Left cardiac atrium (tissue), 4 donors: ENCODE measurements at regions not wholly inside any gene's neighbourhood (a gene's known extent, or its start where the extent isn't known, plus 50 kb on each side); places are given as distances from the start of the nearest gene placed in this dataset.

Source experiments
- ATAC-seq, 2 donors: fragments of 200-7000 bp; cut with Tn5 transposase; one replicate each; pipeline ENCODE4 v1.9.1; 2020; ENCODE audit warnings: mild to moderate bottlenecking in 2 of 2, moderate library complexity in 2 of 2
- DNase-seq: peaks from one replicate; pipeline ENCODE4 v3.0.0-alpha.2; 2020
- intact Hi-C, 2 donors: fragments of 100-400 bp; cut with DNase I; formaldehyde crosslinking; loops; one replicate each; pipeline versions ENCODE4 v1.14.1 to v1.15.1; 2022 to 2023
- donor health status: DM: no; HTN: yes; CAD: no.
- donor health status: DM: no; HTN: yes; CAD: no; lungs with severe emphysema.
- donor health status: DM: yes; HTN: yes; CAD: no.
- donor health status: Dilated cardiomyopathy.

DNA sequence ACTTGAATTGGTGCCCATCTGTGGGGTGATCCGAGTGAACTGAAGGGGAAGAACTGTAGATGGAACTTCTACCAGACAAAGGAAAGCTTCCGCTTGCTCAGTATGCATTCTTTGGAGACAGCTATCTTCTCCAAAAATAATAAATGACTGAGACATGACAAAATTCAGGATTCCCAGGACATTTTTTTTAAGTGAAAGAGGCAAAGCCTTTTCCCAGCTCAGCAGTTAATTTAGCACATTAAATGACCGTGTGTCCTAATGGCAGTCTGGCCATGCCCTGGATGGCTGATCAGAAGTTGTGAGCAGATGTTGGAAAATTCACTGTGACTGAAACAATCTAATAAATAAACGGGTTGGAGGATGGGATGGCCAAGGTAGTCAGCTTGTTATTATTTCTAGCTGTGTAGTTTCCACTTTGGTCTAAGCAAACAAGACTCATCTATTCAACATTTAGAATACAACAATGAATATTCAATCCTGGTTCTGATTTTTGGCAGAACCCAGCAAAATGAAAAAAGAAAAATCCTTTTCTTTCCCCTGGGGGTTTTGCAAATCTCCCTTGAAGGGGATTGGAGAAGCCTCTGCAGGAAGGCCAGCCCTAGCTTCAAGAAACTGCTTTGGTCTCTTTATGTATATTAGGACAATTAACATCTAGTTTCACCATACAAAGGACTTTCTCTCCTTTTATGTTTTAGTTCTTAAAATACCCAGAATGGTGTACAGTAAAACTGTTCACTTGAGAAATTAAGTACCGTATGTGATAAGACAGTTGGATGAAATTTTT lies 540.9 kb upstream of the MDFIC2 start:
- DNase-seq (no peak), ATAC-seq (peak in 1 of 2 donors; percentile 22)
- intact Hi-C loops: no loop called here

- intact Hi-C loops: no loop called here
- ATAC-seq (peak; percentile 59 to 91), DNase-seq (peak; percentile 23)
These were observed 537.7 kb upstream of the MDFIC2 start for GRCh38 chr3:70849911-70850699.

DNA sequence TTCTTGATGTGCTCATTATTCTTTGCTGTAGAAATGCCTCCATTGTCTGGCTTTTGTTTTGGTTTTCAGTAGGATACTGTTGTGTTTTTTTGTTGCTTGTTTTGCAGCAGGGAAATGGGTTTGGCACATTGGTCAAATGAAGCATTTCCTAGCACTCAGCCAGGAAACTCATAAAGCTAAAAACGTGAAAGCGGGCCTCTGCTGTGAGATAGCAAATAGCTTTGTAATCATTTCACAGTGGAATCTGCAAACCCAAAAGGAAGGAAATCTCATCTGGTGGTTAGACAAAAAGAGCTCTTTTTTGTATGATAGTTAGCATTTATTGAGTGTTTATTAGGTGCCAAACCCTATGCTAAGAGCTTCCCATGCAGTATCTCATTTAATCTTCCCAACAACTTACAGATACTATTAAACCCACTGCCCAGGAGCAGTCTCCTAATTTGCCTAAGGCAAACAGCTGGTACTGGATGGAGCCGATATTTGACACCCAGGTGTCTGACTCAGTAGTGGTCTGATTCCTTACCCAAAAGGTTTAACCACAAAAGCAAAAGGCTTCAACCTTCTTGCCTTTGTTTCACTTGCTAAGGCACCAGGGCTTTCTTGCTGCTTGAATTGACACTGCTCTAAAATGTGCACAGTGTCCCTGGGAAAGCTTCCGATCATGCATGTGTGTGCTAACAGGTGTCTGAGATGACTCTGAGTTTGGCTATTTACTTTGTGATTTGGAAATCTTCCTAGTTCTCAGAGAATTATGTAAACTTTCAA lies 527.9 kb upstream of the MDFIC2 start:
- intact Hi-C loops: no loop called here
- DNase-seq: no peak
- no peak for ATAC-seq

DNA sequence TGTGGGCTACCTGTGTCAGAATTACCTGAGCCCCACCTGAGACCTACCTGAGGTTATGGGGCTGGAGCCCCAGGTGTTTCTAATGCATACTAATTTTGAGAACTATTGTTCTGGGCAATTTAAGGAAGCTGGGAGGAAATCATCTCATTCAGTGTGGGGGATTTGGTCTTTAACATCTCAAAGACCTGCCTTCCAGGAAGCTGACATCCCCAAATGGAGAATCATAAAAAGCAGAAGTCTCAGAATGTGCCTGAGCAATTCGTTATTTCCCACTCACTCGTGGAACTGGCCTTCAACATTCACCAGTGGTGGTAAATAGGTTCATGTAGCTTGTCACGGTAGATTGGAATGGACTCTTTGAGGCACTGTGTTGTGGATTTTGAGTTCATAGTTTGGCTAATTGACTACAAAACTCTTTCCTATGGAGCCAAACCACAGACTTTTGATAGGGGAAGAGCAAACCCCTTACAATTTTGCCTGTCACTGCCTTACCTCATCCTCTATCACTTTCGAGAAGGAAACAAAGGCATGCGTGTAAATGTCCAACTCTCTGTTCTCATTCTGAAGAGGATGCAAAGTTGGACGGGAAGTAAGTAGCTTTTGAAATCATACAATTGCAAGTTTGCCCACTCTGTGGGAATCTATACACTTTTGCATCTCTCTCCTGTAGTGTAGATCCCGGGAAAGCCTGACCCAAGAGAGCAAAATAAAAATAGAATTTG lies 521.0 kb upstream of the MDFIC2 start:
- ATAC-seq (peak in 1 of 2 donors; percentile 6), DNase-seq (no peak)
- intact Hi-C loops: no loop called here

GRCh38 chr3:70832834-70833205 lies 520.4 kb upstream of the MDFIC2 start:
- DNase-seq (no peak), ATAC-seq (peak in 1 of 2 donors; percentile 41)
- intact Hi-C loops: no loop called here

DNA sequence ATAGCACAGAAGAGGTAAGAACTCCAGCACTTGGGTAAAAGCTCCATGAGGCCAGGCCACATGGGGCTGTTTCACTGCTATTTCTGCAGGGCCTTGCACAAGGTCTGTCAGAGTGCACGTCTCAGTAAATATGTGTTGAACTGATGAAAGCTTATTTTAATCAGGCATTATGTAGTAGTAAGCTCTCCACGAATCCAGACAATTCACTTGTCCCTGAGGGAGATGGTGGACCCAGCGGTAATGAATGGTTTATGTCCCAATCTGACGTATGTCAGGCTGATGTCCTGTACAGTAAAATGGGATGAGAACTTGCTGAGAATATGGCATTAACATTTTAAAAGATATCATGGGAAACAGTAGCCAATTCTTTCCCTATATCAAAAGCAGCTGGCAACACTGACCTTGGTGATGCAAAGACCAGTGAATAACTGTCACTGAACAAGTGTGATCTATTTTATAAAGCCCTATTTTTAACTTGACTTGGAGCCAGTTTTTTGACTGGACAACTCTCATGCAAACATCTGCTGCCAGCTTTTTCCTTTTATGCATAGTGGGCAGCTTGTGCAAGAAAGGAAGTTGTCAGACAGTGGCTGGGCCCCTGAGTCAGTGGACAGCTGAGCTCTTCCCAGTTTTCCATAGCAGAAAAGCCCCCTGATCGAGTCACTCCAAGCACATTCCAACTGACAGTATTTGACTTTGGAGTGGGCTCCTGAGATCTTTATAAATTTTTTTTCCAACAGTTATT lies 519.8 kb upstream of the MDFIC2 start:
- peak; percentile 35 for DNase-seq
- ATAC-seq: peak; percentile 88 to 91
- intact Hi-C loops: no loop called here

DNA sequence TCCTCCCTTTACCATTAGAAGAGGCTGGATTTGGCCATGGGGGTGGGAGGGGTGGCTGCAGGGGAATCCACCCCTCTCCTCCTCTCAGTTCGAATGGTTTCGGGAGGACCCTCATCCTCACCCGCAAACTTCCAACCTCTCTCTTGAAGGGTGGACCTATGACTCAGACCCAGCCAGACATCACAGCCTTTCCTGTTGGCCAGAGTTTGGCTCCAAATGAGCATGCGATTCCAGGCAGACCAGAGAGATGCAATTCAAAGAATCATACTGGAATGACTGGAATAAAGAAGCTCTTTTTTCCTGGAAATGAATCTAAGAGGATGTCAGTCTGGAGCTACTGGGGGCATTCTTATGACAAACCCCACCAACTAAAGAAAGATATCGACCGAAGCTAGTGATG lies 516.7 kb upstream of the MDFIC2 start:
- peak in 1 of 2 donors; percentile 76 for ATAC-seq

GRCh38 chr3:70824773-70825172 lies 512.3 kb upstream of the MDFIC2 start:
- peak in 1 of 2 donors; percentile 58 for ATAC-seq
- intact Hi-C loops: no loop called here
- DNase-seq: no peak

More for the DNA sequence above, 516.7 kb upstream of the MDFIC2 start:
- intact Hi-C loops: no loop called here
- peak; percentile 44 for DNase-seq

- no peak for ATAC-seq
- DNase-seq: no peak
- intact Hi-C loops: no loop called here
These were observed 511.6 kb upstream of the MDFIC2 start for GRCh38 chr3:70824078-70824477.

GRCh38 chr3:70823622-70824021 lies 511.2 kb upstream of the MDFIC2 start:
- DNase-seq (no peak), ATAC-seq (no peak)
- intact Hi-C loops: no loop called here

DNA sequence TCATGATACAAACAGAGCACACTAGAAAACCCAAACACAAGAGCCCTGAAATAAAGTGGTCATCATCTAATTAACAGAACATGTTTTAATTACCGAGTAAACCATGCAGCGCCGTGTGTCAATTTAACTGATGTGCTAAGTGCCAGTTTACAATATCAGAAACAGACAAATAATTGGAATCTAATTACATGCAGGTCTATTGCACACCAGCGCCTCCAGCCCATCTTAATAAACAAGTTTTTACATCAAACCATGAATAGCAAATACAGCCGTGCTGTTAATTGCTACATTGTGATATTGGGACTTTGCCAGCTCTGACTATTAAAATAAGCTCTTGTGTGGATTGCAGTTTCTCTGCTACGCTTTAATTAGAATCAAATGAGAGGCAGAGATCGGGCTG lies 510.2 kb upstream of the MDFIC2 start:
- intact Hi-C loops: no loop called here
- ATAC-seq: no peak

GRCh38 chr3:70821602-70822001 lies 509.2 kb upstream of the MDFIC2 start:
- DNase-seq (no peak), ATAC-seq (no peak)
- intact Hi-C loops: no loop called here

More for the DNA sequence above, 510.2 kb upstream of the MDFIC2 start:
- no peak for DNase-seq

- ATAC-seq: no peak
- no peak for DNase-seq
- intact Hi-C loops: no loop called here
These were observed 508.0 kb upstream of the MDFIC2 start for GRCh38 chr3:70820397-70820796.

DNA sequence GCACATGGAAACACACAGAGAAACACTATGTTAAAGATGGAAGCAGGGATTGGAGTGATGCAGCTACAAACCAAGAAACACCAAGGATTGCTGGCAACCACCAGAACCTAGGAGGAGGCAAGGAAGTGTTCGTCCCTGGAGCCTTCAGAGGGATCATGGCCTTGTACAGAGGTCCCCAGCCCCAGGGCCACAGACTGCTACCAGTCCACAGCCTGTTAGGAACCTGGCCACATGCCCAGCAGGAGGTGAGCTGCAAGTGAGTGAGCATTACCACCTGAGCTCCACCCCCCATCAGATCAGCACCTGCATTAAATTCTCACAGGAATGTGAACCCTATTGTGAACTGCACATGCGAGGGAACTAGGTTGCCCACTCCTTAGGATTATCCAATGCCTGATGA lies 505.7 kb upstream of the MDFIC2 start:
- intact Hi-C loops: no loop called here
- no peak for ATAC-seq
- DNase-seq: no peak

DNA sequence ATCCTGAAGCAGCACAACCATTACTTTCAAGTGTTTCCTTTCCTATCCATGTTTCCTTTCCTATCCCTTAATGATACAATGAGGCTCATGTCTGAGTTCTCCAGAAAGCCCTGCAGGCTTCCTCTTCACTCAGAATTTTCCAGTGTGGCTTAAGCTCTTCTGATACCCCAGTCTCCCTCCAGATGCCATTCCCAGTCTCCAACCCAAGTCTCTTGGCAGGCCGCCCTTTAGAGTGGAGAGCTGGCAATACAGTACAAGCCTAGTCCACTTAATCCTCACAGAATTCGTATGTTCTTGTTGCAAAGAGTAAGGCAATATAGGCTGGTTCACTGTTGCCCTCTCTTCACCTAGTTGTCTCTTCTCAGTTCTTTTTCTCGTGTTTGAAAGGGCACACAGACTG lies 503.9 kb upstream of the MDFIC2 start:
- no peak for DNase-seq
- intact Hi-C loops: no loop called here
- no peak for ATAC-seq

- ATAC-seq (no peak), DNase-seq (no peak)
- intact Hi-C loops: no loop called here
These were observed 503.4 kb upstream of the MDFIC2 start for GRCh38 chr3:70815817-70816216.

- DNase-seq (no peak), ATAC-seq (no peak)
- intact Hi-C loops: no loop called here
These were observed 500.9 kb upstream of the MDFIC2 start for GRCh38 chr3:70813311-70813710.

DNA sequence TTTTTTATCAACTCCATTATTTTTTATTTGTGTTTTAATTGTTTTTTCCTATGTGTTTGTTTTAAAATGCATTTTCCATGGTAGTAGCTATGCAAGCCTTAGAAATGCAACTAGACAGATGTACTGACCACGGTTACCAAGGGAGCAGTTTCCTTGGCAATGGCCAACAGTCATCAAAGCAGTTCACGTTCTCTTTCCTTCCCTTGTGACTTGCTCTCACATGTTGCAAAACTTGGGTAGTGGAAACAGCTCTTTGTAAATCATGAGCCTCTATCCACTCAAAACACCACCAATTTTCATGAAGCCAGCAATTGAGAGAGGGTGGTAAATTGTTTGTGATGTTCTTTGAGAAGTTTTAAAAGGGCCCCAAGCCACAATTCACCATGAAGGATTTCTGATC lies 499.4 kb upstream of the MDFIC2 start:
- ATAC-seq (peak; percentile 56 to 76), DNase-seq (peak; percentile 24)
- intact Hi-C loops: no loop called here

- no peak for DNase-seq
- intact Hi-C loops: no loop called here
- ATAC-seq: no peak
These were observed 496.4 kb upstream of the MDFIC2 start for GRCh38 chr3:70808881-70809280.
